ENCODE measurements at regions not wholly inside any gene's neighbourhood (a gene's known extent, or its start where the extent isn't known, plus 50 kb on each side); places are given as distances from the start of the nearest gene placed in this dataset.

- peaks cover 7% of the 10 kb centered on the region for H3K9me3 ChIP-seq (ENCODE audit: low read depth, low read length, poor library complexity, severe bottlenecking)
- no peaks in the 10 kb centered on the region for H3K36me3 ChIP-seq (ENCODE audit: insufficient read depth, low read length, poor library complexity, severe bottlenecking)
- H3K4me3 ChIP-seq (ENCODE audit: low read depth, low read length, poor library complexity, severe bottlenecking) = no peak overlapping the region
- no peak for DNase-seq (ENCODE audit: low spot score)
- no TSS peak for BruUV-seq (replicated peaks)
- H3K27me3 ChIP-seq (replicated peaks; ENCODE audit: insufficient read depth, low read depth, low read length, poor library complexity) = no peaks in the 10 kb centered on the region
- ChIA-PET CTCF (no interaction called here), POLR2A (ENCODE audit: low non-redundant PET) (no interaction called here)
- intact Hi-C loops (cut with micrococcal nuclease; ENCODE audit: unreplicated experiment) = no loop called here
- no peaks in the 10 kb centered on the region for H3K4me1 ChIP-seq (ENCODE audit: insufficient read depth, low read length, poor library complexity, severe bottlenecking)
- no peak overlapping the region for H3K27ac ChIP-seq (ENCODE audit: low read depth, low read length, poor library complexity, severe bottlenecking)
- no peak for TF ChIP-seq EZH2 (IDR thresholded peaks at IDR 0.05; ENCODE audit: borderline replicate concordance, low read depth, low read length, poor library complexity, severe bottlenecking)
- TF ChIP-seq CTCF (conservative IDR thresholded peaks at IDR 0.05; ENCODE audit: low read depth, low read length) = no peak
These were observed 62.8 kb upstream of the IKZF2 start for GRCh38 chr2:213214209-213214608.

GRCh38 chr2:213216461-213216860, 65.0 kb upstream of the IKZF2 start:
- TF ChIP-seq EZH2 (IDR thresholded peaks at IDR 0.05; ENCODE audit: borderline replicate concordance, low read depth, low read length, poor library complexity, severe bottlenecking) = no peak
- no peak for TF ChIP-seq CTCF (conservative IDR thresholded peaks at IDR 0.05; ENCODE audit: low read depth, low read length)
- H3K36me3 ChIP-seq (ENCODE audit: insufficient read depth, low read length, poor library complexity, severe bottlenecking) = no peaks in the 10 kb centered on the region
- no TSS peak for BruUV-seq (replicated peaks)
- intact Hi-C loops (cut with micrococcal nuclease; ENCODE audit: unreplicated experiment) = no loop called here
- H3K4me3 ChIP-seq (ENCODE audit: low read depth, low read length, poor library complexity, severe bottlenecking) = no peak overlapping the region
- POLR2A ChIA-PET (ENCODE audit: low non-redundant PET) = no interaction called here
- H3K4me1 ChIP-seq (ENCODE audit: insufficient read depth, low read length, poor library complexity, severe bottlenecking) = no peaks in the 10 kb centered on the region
- H3K27me3 ChIP-seq (replicated peaks; ENCODE audit: insufficient read depth, low read depth, low read length, poor library complexity) = no peaks in the 10 kb centered on the region
- CTCF ChIA-PET = no interaction called here
- peaks cover 5% of the 10 kb centered on the region for H3K9me3 ChIP-seq (ENCODE audit: low read depth, low read length, poor library complexity, severe bottlenecking)
- H3K27ac ChIP-seq (ENCODE audit: low read depth, low read length, poor library complexity, severe bottlenecking) = no peak overlapping the region
- DNase-seq (ENCODE audit: low spot score) = no peak

GRCh38 chr2:213219816-213220215, 64.4 kb upstream of the SPAG16 start:
- ChIA-PET CTCF (no interaction called here), POLR2A (ENCODE audit: low non-redundant PET) (interaction anchor here (0.5 kb wide), 1 partner anchor 118 kb away, joined by 3 read pairs; no protein-coding TSS in a partner anchor)
- H3K4me1 ChIP-seq (ENCODE audit: insufficient read depth, low read length, poor library complexity, severe bottlenecking) = peaks cover 15% of the 10 kb centered on the region
- H3K9me3 ChIP-seq (ENCODE audit: low read depth, low read length, poor library complexity, severe bottlenecking) = no peaks in the 10 kb centered on the region
- no peaks in the 10 kb centered on the region for H3K27me3 ChIP-seq (replicated peaks; ENCODE audit: insufficient read depth, low read depth, low read length, poor library complexity)
- no peak for TF ChIP-seq CTCF (conservative IDR thresholded peaks at IDR 0.05; ENCODE audit: low read depth, low read length)
- no peak for TF ChIP-seq EZH2 (IDR thresholded peaks at IDR 0.05; ENCODE audit: borderline replicate concordance, low read depth, low read length, poor library complexity, severe bottlenecking)
- no TSS peak for BruUV-seq (replicated peaks)
- intact Hi-C loops (cut with micrococcal nuclease; ENCODE audit: unreplicated experiment) = no loop called here
- H3K27ac ChIP-seq (ENCODE audit: low read depth, low read length, poor library complexity, severe bottlenecking) = no peak overlapping the region
- H3K4me3 ChIP-seq (ENCODE audit: low read depth, low read length, poor library complexity, severe bottlenecking) = no peak overlapping the region
- DNase-seq (ENCODE audit: low spot score) = no peak
- no peaks in the 10 kb centered on the region for H3K36me3 ChIP-seq (ENCODE audit: insufficient read depth, low read length, poor library complexity, severe bottlenecking)

Measured in A673 (cell line).